ENCODE measurements at regions not wholly inside any gene's neighbourhood (a gene's known extent, or its start where the extent isn't known, plus 50 kb on each side); places are given as distances from the start of the nearest gene placed in this dataset.

GRCh38 chr9:89941875-89942274, 337.1 kb downstream of the GADD45G start:
- Histone ChIP-seq H3K4me2 (ENCODE audit: low read depth, low read length) (peak overlapping the region; percentile 13; the same call in 1 of the 2 replicates), H3K9me3 (replicated peaks; ENCODE audit: insufficient read depth, low read length) (no peaks in the 10 kb centered on the region), H4K20me1 (ENCODE audit: insufficient read depth, low read length) (no peaks in the 10 kb centered on the region), H3K36me3 (replicated peaks; ENCODE audit: insufficient read depth, low read length) (no peaks in the 10 kb centered on the region), H3F3A (ENCODE audit: insufficient read depth, low read length) (no peaks in the 10 kb centered on the region), H3K9ac (ENCODE audit: low read length) (no peak overlapping the region), H3K27me3 (replicated peaks; ENCODE audit: insufficient read depth, low read length) (no peaks in the 10 kb centered on the region), H3K4me1 (ENCODE audit: low read length) (peaks cover 7% of the 10 kb centered on the region; the same call in 1 of the 2 replicates), H2AFZ (ENCODE audit: low read length) (no peak overlapping the region), H3K4me3 (ENCODE audit: low read length) (no peak overlapping the region), H3K27ac (ENCODE audit: low read length) (0 out of 2 replicates have a peak overlapping the region, but pooled peaks have one; percentile 4), H3K9me2 (replicated peaks; ENCODE audit: insufficient read depth, low read length) (no peaks in the 10 kb centered on the region), H3K79me2 (ENCODE audit: low read length) (no peaks in the 10 kb centered on the region)
- peak; percentile 41 for DNase-seq
- no peak for TF ChIP-seq EZH2phosphoT487 (IDR thresholded peaks at IDR 0.05; ENCODE audit: low read length)
- TF ChIP-seq EZH2 (optimal IDR thresholded peaks at IDR 0.05; ENCODE audit: low read depth, low read length) = no peak
- TF ChIP-seq CTCF (IDR thresholded peaks at IDR 0.05; ENCODE audit: low read length) = no peak

- Histone ChIP-seq H2AFZ (ENCODE audit: low read length) (no peak overlapping the region), H3K36me3 (replicated peaks; ENCODE audit: insufficient read depth, low read length) (no peaks in the 10 kb centered on the region), H4K20me1 (ENCODE audit: insufficient read depth, low read length) (no peaks in the 10 kb centered on the region), H3K27ac (ENCODE audit: low read length) (no peak overlapping the region), H3K79me2 (ENCODE audit: low read length) (no peaks in the 10 kb centered on the region), H3K4me1 (ENCODE audit: low read length) (peaks cover 7% of the 10 kb centered on the region; the same call in 1 of the 2 replicates), H3K9ac (ENCODE audit: low read length) (no peak overlapping the region), H3K4me3 (ENCODE audit: low read length) (no peak overlapping the region), H3F3A (ENCODE audit: insufficient read depth, low read length) (no peaks in the 10 kb centered on the region), H3K4me2 (ENCODE audit: low read depth, low read length) (no peak overlapping the region), H3K9me2 (replicated peaks; ENCODE audit: insufficient read depth, low read length) (no peaks in the 10 kb centered on the region), H3K9me3 (replicated peaks; ENCODE audit: insufficient read depth, low read length) (no peaks in the 10 kb centered on the region), H3K27me3 (replicated peaks; ENCODE audit: insufficient read depth, low read length) (no peaks in the 10 kb centered on the region)
- DNase-seq = no peak
- no peak for TF ChIP-seq EZH2 (optimal IDR thresholded peaks at IDR 0.05; ENCODE audit: low read depth, low read length)
- TF ChIP-seq EZH2phosphoT487 (IDR thresholded peaks at IDR 0.05; ENCODE audit: low read length) = no peak
- no peak for TF ChIP-seq CTCF (IDR thresholded peaks at IDR 0.05; ENCODE audit: low read length)
These were observed 337.8 kb downstream of the GADD45G start for GRCh38 chr9:89942643-89943042.

GRCh38 chr9:89943309-89943708, 338.5 kb downstream of the GADD45G start:
- H2AFZ ChIP-seq (ENCODE audit: low read length) = no peak overlapping the region
- H3K27ac ChIP-seq (ENCODE audit: low read length) = no peak overlapping the region
- TF ChIP-seq EZH2 (optimal IDR thresholded peaks at IDR 0.05; ENCODE audit: low read depth, low read length) (no peak), EZH2phosphoT487 (IDR thresholded peaks at IDR 0.05; ENCODE audit: low read length) (no peak), CTCF (IDR thresholded peaks at IDR 0.05; ENCODE audit: low read length) (no peak)
- H3K4me3 ChIP-seq (ENCODE audit: low read length) = no peak overlapping the region
- H3K9me2 ChIP-seq (replicated peaks; ENCODE audit: insufficient read depth, low read length) = no peaks in the 10 kb centered on the region
- H3K4me1 ChIP-seq (ENCODE audit: low read length) = peaks cover 7% of the 10 kb centered on the region; the same call in 1 of the 2 replicates
- no peak for DNase-seq
- H3K9me3 ChIP-seq (replicated peaks; ENCODE audit: insufficient read depth, low read length) = no peaks in the 10 kb centered on the region
- no peaks in the 10 kb centered on the region for H3K27me3 ChIP-seq (replicated peaks; ENCODE audit: insufficient read depth, low read length)
- no peaks in the 10 kb centered on the region for H4K20me1 ChIP-seq (ENCODE audit: insufficient read depth, low read length)
- H3K4me2 ChIP-seq (ENCODE audit: low read depth, low read length) = no peak overlapping the region
- H3K9ac ChIP-seq (ENCODE audit: low read length) = no peak overlapping the region
- no peaks in the 10 kb centered on the region for H3K36me3 ChIP-seq (replicated peaks; ENCODE audit: insufficient read depth, low read length)
- no peaks in the 10 kb centered on the region for H3K79me2 ChIP-seq (ENCODE audit: low read length)
- H3F3A ChIP-seq (ENCODE audit: insufficient read depth, low read length) = no peaks in the 10 kb centered on the region
